ENCODE measurements at regions not wholly inside any gene's neighbourhood (a gene's known extent, or its start where the extent isn't known, plus 50 kb on each side); places are given as distances from the start of the nearest gene placed in this dataset.

DNA sequence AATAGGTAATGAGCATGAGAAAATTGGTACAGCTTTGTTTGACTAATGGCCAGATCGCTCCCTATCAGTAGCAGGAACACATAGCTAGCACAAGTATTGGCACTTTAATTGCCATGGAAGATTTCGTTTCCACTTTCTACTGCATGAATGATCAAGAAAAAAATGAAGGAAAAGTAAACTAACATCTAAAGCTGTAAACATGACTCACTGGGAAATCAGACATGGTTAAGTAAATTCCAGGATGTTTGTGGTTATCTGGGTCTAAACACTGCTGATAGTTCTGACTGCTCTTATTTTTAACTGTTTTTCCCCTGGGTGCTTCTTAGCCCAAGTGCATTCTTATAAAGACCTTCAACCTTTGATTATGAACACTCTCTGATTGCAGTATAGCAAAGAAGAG is 388.9 kb downstream of the NR2F1-AS1 start:
- Mint-ChIP-seq H3K4me1 (ENCODE audit: low read depth) (peaks cover 33% of the 10 kb centered on the region), H3K27me3 (no peaks in the 10 kb centered on the region), H3K27ac (no peak overlapping the region), H3K36me3 (ENCODE audit: insufficient read depth) (no peaks in the 10 kb centered on the region), H3K4me3 (ENCODE audit: low read depth) (no peak overlapping the region), H3K9me3 (ENCODE audit: low read depth) (peaks cover 7% of the 10 kb centered on the region)
- TF ChIP-seq, protein P1, sequence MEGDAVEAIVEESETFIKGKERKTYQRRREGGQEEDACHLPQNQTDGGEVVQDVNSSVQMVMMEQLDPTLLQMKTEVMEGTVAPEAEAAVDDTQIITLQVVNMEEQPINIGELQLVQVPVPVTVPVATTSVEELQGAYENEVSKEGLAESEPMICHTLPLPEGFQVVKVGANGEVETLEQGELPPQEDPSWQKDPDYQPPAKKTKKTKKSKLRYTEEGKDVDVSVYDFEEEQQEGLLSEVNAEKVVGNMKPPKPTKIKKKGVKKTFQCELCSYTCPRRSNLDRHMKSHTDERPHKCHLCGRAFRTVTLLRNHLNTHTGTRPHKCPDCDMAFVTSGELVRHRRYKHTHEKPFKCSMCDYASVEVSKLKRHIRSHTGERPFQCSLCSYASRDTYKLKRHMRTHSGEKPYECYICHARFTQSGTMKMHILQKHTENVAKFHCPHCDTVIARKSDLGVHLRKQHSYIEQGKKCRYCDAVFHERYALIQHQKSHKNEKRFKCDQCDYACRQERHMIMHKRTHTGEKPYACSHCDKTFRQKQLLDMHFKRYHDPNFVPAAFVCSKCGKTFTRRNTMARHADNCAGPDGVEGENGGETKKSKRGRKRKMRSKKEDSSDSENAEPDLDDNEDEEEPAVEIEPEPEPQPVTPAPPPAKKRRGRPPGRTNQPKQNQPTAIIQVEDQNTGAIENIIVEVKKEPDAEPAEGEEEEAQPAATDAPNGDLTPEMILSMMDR (IDR thresholded peaks at IDR 0.05; ENCODE audit: unreplicated experiment) = no peak
- DNase-seq (ENCODE audit: low spot score, unreplicated experiment) = no peak

DNA sequence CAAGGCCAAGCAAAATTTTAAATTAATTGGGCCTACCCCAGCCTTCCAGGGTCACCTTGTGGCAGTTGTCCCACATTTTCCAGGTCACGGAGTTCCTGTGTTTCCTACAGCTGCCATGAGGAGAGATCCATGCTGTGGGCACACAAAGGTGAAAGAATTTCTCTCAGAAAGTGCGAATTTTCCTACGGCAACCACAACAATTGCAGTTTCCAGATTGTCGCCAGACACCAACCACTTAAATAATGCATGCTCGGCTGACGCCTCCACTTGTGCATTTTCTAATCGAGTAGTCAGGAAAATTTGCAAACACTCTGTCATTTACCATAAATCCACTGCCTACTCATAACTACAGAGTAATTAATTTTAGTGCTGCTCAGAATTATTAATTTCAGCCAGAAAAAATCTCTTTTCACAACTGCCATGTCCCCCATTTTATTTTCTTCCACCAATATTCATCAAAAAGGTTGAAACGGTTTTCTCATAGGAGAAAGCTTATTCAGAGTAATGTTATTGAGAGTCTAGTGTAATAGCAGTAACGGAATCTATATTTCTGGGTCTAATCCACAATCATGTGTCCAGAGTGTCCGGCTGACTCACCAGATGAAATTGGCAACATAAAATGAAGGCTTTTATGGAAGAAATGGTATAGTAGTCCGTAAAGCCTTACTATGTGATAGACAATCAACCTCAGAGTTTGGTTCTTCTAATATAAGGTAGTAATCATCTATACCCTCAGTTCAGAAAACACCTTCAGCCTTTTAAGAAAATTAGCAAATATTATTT is 389.8 kb downstream of the NR2F1-AS1 start:
- no peak for DNase-seq (ENCODE audit: low spot score, unreplicated experiment)
- TF ChIP-seq, protein P1 (IDR thresholded peaks at IDR 0.05; ENCODE audit: unreplicated experiment) = no peak
- Mint-ChIP-seq H3K4me3 (ENCODE audit: low read depth) (no peak overlapping the region), H3K4me1 (ENCODE audit: low read depth) (peaks cover 33% of the 10 kb centered on the region), H3K27me3 (no peaks in the 10 kb centered on the region), H3K27ac (no peak overlapping the region), H3K36me3 (ENCODE audit: insufficient read depth) (no peaks in the 10 kb centered on the region), H3K9me3 (ENCODE audit: low read depth) (peaks cover 7% of the 10 kb centered on the region)

DNA sequence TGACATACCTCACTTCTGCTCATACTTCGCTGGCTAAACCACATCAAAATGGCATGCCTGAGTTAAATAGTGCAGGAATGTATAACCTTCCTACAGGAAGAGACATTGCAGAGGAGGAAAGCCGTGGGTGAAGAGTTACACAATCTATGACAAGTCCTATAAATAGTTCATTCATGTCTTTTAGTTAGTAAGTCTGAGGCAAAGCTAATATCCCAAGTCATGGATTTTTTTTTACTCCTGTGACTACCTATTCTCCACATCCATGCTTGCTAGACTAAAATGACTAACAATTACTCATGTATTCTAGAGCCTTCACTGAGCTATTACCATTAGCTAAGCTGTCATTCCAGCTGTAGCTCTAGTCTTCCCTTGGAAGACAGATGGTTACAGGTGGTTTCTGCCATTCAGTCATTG is 391.3 kb downstream of the NR2F1-AS1 start:
- H3K4me1 Mint-ChIP-seq (ENCODE audit: low read depth) = peaks cover 33% of the 10 kb centered on the region
- H3K27me3 Mint-ChIP-seq = no peaks in the 10 kb centered on the region
- no peak for DNase-seq (ENCODE audit: low spot score, unreplicated experiment)
- H3K36me3 Mint-ChIP-seq (ENCODE audit: insufficient read depth) = no peaks in the 10 kb centered on the region
- H3K27ac Mint-ChIP-seq = no peak overlapping the region
- no peak overlapping the region for H3K4me3 Mint-ChIP-seq (ENCODE audit: low read depth)
- TF ChIP-seq, protein P1 (IDR thresholded peaks at IDR 0.05; ENCODE audit: unreplicated experiment) = no peak
- peaks cover 3% of the 10 kb centered on the region for H3K9me3 Mint-ChIP-seq (ENCODE audit: low read depth)

DNA sequence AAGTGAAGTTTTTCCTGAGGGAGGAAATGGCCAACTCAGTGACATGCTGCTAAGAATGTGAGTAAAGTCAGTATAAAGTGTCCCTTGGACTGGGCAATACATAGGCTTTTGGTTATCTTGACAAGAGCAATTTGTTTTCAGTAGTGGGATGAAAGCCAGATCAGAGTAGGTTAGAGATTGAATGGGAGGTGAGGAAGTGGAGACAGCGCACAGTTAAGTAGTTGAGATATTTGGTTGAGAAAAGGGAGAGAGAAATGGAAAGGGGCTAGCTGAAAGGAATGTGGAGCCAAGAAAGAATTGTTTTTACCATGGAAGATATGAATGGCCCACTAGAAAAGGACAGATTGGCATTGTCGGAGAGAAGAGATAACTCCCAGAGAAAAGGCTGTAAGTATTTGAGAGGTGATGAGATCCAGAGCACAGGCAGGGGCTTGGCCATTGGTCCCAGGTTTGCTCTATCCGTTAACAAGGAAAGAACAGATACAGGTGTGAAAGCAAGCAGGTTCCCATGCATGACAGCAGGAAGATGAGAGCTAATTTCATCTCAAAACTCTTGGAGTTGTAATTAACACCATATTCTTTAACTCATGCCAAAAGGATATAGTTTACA is 392.0 kb downstream of the NR2F1-AS1 start:
- TF ChIP-seq, protein P1 (IDR thresholded peaks at IDR 0.05; ENCODE audit: unreplicated experiment) = no peak
- Mint-ChIP-seq H3K27me3 (no peaks in the 10 kb centered on the region), H3K27ac (no peak overlapping the region), H3K36me3 (ENCODE audit: insufficient read depth) (no peaks in the 10 kb centered on the region), H3K4me1 (ENCODE audit: low read depth) (peaks cover 27% of the 10 kb centered on the region), H3K9me3 (ENCODE audit: low read depth) (peaks cover 3% of the 10 kb centered on the region), H3K4me3 (ENCODE audit: low read depth) (no peak overlapping the region)
- DNase-seq (ENCODE audit: low spot score, unreplicated experiment) = no peak

DNA sequence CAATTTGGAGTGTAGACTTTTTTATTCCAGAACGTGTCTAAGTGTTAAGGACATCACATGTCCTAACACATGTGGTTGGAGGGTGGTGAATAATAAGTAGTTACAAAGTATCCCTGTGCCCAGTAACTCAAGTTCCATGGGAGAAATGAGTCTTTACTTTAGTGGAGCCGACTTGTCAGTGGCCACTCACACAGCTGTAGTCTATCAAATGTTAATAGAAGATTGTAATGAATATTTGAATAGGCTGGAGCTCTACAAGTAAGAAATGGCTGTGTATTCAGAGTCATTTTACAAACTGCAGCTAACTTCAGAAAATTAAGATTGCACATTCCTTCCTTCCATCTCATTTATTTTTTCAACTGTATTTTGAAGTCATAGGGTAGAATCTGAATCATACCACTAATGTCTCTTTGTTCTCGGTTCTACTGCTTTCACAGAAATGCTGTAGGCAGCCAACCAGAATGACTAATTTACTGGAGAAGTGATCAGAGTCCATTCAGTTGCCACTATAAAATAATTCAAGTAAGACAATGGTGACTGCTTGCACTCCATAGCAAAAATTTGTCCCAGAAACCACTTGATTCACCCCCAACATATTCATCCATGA is 394.8 kb downstream of the NR2F1-AS1 start:
- no peaks in the 10 kb centered on the region for H3K36me3 Mint-ChIP-seq (ENCODE audit: insufficient read depth)

More for the DNA sequence above, 394.8 kb downstream of the NR2F1-AS1 start:
- TF ChIP-seq, protein P1 (IDR thresholded peaks at IDR 0.05; ENCODE audit: unreplicated experiment) = no peak
- Mint-ChIP-seq H3K4me3 (ENCODE audit: low read depth) (no peak overlapping the region), H3K9me3 (ENCODE audit: low read depth) (peaks cover 3% of the 10 kb centered on the region), H3K27me3 (no peaks in the 10 kb centered on the region), H3K27ac (no peak overlapping the region), H3K4me1 (ENCODE audit: low read depth) (peaks cover 5% of the 10 kb centered on the region)
- DNase-seq (ENCODE audit: low spot score, unreplicated experiment) = no peak
